T47D (cell line): ENCODE measurements at regions not wholly inside any gene's neighbourhood (a gene's known extent, or its start where the extent isn't known, plus 50 kb on each side); places are given as distances from the start of the nearest gene placed in this dataset.

Experiments
- DNase-seq, 2 experiments: peaks; one replicate each; pipeline versions ENCODE4 v3.0.0 to v3.0.0-alpha.2; 2011 to 2012; ENCODE audit warnings: low read depth in 1 of 2, low spot score in 1 of 2
- JUND ChIP-seq: IDR thresholded peaks from 2 replicates; pipeline ENCODE4 v1.6.1; 2012; ENCODE audit warnings: low read depth
- in situ Hi-C: cut with HindIII; loops from 2 replicates; pipeline ENCODE4 v1.10.0; 2016; ENCODE audit warnings: low sequenced_read_pairs, low pct_unique_long_range_greater_than_20kb

DNA sequence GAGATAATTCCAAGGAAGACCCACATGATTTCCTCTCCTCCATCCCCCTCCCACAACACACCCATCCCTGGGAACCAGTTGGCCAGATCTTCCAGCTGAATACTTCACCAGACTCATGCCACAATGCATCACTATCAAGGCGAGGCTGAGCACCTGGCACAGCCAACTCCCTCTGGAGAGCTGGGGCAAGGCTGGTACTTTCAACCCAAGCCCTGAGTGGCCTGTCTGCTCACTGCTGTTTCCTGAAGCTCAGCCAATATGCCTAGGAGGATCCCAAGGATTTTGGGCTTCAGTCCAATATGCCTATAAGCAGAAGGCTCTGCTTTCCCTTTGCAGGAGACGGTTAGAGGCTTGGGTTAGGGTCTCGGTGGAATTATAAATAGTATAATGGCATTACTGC is 90.9 kb upstream of the NEO1 start:
- in situ Hi-C loops: no loop called here
- TF ChIP-seq JUND: no peak
- DNase-seq: no peak

GRCh38 chr15:72958634-72959033 is 93.6 kb upstream of the NEO1 start:
- DNase-seq: no peak
- TF ChIP-seq JUND: no peak
- in situ Hi-C loops: no loop called here

DNA sequence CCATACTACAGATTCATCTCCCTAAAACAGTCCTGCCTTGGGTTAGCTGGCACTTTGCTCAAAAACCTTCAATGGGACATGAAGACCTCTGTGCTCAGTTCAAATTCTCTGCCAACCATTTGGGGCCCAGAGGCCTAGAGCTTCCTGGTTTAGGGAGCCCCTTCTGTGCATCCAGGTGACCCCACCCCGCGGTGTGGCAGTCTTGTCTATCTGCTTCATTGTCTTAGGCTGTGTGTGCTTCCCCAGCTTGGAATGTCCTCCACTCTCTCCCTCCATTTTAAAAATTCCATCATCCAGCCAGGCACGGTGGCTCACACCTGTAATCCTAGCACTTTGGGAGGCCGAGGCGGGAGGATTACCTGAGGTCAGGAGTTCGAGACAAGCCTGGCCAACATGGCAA is 99.0 kb upstream of the NEO1 start:
- in situ Hi-C loops: no loop called here
- DNase-seq: no peak
- no peak for TF ChIP-seq JUND

DNA sequence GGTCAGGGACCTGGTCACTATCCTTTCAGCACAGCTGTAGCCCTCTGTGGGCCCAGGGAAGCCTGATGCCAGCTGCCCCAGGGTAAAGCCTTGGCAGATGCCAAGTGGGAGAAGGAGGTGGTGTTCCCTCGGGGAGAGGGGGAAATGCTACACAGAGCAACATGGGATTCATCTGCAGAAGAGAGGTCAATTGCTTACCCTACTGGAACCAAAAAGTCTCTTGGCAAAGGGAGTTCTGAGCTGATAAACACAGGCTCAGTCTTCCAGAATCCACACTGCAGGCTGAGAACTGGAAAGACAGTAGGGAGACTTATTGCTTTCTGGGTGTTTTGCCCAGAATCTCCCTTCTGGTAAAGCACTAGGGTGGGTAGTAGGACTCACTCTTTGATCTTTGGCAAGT is 100.1 kb upstream of the NEO1 start:
- in situ Hi-C loops: no loop called here
- no peak for DNase-seq
- TF ChIP-seq JUND: no peak

GRCh38 chr15:72948662-72949061 is 103.6 kb upstream of the NEO1 start:
- in situ Hi-C loops: no loop called here
- no peak for DNase-seq
- no peak for TF ChIP-seq JUND

DNA sequence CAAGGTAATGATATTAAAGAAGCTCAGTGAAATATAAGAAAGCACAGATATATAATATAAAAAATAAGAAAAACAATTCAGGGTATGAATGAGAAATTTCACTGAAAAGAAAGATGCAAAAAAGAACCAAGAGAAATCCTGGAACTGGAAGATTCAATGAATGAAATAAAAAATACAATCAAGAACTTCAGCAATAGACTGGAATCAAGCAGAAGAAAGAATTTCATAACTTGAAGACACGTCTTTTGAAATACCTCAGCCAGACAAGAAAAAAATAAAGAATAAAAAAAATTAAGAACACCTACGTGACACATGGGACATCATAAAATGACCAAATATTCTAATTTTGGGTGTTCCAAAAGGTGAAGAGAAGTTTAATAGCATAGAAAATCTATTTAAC is 104.6 kb upstream of the NEO1 start:
- in situ Hi-C loops: no loop called here
- no peak for TF ChIP-seq JUND
- DNase-seq: no peak

DNA sequence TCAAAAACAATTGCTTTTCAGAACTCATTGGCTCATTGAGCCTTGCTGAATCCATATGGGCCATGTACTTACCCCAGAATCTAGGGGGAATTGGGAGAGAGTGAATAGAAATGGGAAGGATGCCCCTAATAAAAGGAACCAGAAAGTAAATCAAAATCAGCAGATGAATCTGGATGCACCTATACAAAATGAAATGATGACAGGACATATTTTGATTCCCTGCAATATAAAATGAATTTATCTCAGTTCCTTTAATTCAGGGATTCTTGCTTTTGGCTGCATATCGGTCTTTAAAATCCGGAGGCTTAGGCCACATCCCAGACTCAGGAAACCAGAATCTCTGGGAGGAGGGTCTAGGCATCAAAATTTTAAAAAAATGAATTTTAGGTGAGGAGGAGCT is 107.7 kb upstream of the NEO1 start:
- TF ChIP-seq JUND: no peak
- in situ Hi-C loops: no loop called here
- no peak for DNase-seq

GRCh38 chr15:72940229-72940622 is 112.0 kb upstream of the NEO1 start:
- no peak for TF ChIP-seq JUND
- no peak for DNase-seq
- in situ Hi-C loops: no loop called here

- no peak for TF ChIP-seq JUND
- in situ Hi-C loops: no loop called here
- no peak for DNase-seq
These were observed 112.6 kb upstream of the NEO1 start for GRCh38 chr15:72939514-72940228.

- in situ Hi-C loops: no loop called here
- TF ChIP-seq JUND: no peak
- no peak for DNase-seq
These were observed 115.3 kb upstream of the NEO1 start for GRCh38 chr15:72936691-72937679.

- DNase-seq: no peak
- no peak for TF ChIP-seq JUND
- in situ Hi-C loops: no loop called here
These were observed 116.0 kb upstream of the NEO1 start for GRCh38 chr15:72936237-72936636.

DNA sequence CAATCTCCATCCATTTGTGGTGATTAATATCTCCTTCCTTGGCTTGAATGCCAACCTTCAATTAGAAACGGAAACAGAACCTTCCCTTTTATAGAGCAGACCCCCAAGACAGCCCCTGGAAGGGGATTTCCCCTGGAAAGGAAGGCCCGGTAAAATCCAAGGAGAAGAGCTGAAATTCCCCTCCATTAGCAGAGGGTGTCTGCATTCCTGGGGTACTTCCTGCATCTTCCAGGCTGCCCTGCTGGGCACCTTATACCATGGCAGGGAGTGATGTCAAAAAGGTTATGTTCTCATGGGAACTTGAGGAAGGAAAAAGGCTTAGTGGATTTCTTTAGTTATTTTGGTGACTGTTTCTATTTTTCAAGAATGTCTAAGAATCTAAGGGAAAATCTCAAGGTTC is 116.7 kb upstream of the NEO1 start:
- no peak for TF ChIP-seq JUND
- no peak for DNase-seq
- in situ Hi-C loops: no loop called here

DNA sequence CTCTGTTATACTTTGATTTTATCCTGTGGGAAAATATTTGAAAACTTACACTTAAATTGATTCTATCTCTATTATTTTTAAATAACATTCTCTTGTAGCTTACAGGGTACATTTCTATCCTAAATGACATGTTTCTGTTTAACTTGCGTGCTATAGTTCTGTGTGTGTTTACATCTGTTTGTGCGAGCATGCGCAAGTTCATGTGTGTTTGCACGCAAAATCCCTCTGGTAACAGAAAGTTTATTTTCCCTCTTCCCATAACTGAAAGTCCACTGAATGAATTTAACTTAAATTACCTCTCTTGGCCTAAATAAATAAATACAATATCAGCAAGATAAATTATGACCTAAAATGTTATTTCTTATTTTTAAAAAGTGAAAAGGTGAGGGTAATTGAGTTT is 117.3 kb upstream of the NEO1 start:
- DNase-seq: no peak
- in situ Hi-C loops: no loop called here
- no peak for TF ChIP-seq JUND

DNA sequence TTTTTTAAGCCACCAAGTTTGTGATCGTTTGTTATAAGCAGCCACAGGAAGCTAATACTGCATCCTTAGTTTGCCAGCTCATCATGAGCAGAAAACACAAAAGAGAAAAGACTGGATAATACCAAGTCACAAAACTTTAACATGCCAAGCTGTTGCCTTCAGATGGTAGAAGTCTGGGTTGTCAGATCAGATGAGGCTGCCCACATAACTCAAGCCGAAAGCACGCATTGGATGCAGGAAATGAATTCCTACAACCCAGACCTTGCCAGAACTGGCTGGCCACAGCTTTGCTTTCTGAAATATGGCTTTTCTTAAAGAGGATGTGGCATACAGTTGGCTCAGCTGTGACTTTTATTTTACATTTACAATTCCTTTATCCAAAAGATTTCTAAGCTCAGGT is 118.3 kb upstream of the NEO1 start:
- no peak for TF ChIP-seq JUND
- in situ Hi-C loops: no loop called here
- no peak for DNase-seq
